Stimulated activated memory B cell treated with anti-CD40 and anti-IgM and Interleukin-4, amounts not matched to agents 10 μg/mL and 1 μg/mL and 100 μg/mL, for 72 hours (primary cell): ENCODE measurements at regions not wholly inside any gene's neighbourhood (a gene's known extent, or its start where the extent isn't known, plus 50 kb on each side); places are given as distances from the start of the nearest gene placed in this dataset.
A peak's percentile ranks its signal among the peaks of the same experiment; 100 is the strongest.

ENCODE experiments used
- ATAC-seq: fragments of 150-1000 bp; cut with Tn5 transposase; 2 replicates; pipeline ENCODE4 v1.10.0; 2021
- H3K27ac Mint-ChIP-seq: one replicate; pipeline ENCODE4 v1.8.0; 2022; ENCODE audit warnings: mild to moderate bottlenecking, mixed read lengths
- H3K27me3 Mint-ChIP-seq: one replicate; pipeline ENCODE4 v1.8.0; 2022; ENCODE audit warnings: mixed read lengths
- H3K36me3 Mint-ChIP-seq: one replicate; pipeline ENCODE4 v1.8.0; 2022; ENCODE audit warnings: mixed read lengths
- H3K4me1 Mint-ChIP-seq: one replicate; pipeline ENCODE4 v1.8.0; 2022; ENCODE audit warnings: mixed read lengths
- H3K4me3 Mint-ChIP-seq: one replicate; pipeline ENCODE4 v1.8.0; 2022; ENCODE audit warnings: mild to moderate bottlenecking, moderate library complexity, mixed read lengths
- H3K9me3 Mint-ChIP-seq: one replicate; pipeline ENCODE4 v1.8.0; 2022; ENCODE audit warnings: mixed read lengths

- H3K27me3 Mint-ChIP-seq = no peaks in the 10 kb centered on the region
- no peak overlapping the region for H3K4me3 Mint-ChIP-seq
- ATAC-seq = no peak
- no peaks in the 10 kb centered on the region for H3K4me1 Mint-ChIP-seq
- no peaks in the 10 kb centered on the region for H3K9me3 Mint-ChIP-seq
- H3K27ac Mint-ChIP-seq = no peak overlapping the region
- no peaks in the 10 kb centered on the region for H3K36me3 Mint-ChIP-seq
These were observed 314.1 kb downstream of the SNX13 start for GRCh38 chr7:17626235-17626634.

GRCh38 chr7:17631061-17631460 lies 309.2 kb downstream of the SNX13 start:
- peak; percentile 14 for ATAC-seq
- Mint-ChIP-seq H3K27ac (no peak overlapping the region), H3K4me1 (no peaks in the 10 kb centered on the region), H3K9me3 (peaks cover 3% of the 10 kb centered on the region), H3K36me3 (no peaks in the 10 kb centered on the region), H3K27me3 (no peaks in the 10 kb centered on the region), H3K4me3 (no peak overlapping the region)

GRCh38 chr7:17632384-17632783 lies 307.9 kb downstream of the SNX13 start:
- Mint-ChIP-seq H3K9me3 (peaks cover 3% of the 10 kb centered on the region), H3K4me1 (no peaks in the 10 kb centered on the region)
- ATAC-seq = no peak

DNA sequence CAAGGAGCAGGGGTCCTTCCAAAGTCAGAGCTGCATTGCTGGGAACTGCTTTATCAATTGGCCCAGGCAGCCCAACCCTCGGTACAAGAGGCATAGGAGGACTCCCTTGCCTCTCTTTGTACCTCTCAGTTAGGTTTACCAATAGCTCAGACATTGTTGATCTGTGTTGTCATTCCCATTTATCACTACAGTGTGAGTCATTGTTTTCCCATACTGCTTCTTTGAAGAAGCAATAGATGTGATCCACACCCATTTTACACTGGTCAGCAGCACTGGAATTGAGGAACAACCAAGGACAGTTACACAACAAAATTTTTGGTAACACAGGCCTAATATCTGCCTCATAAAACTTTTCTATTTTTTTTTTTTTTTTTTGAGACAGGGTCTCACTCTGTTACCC lies 307.2 kb downstream of the SNX13 start:
- Mint-ChIP-seq H3K4me1 (no peaks in the 10 kb centered on the region), H3K4me3 (no peak overlapping the region), H3K9me3 (peaks cover 3% of the 10 kb centered on the region), H3K27ac (no peak overlapping the region), H3K27me3 (no peaks in the 10 kb centered on the region), H3K36me3 (no peaks in the 10 kb centered on the region)
- ATAC-seq = no peak

More at GRCh38 chr7:17632384-17632783, 307.9 kb downstream of the SNX13 start:
- Mint-ChIP-seq H3K4me3 (no peak overlapping the region), H3K27ac (no peak overlapping the region), H3K27me3 (no peaks in the 10 kb centered on the region), H3K36me3 (no peaks in the 10 kb centered on the region)

DNA sequence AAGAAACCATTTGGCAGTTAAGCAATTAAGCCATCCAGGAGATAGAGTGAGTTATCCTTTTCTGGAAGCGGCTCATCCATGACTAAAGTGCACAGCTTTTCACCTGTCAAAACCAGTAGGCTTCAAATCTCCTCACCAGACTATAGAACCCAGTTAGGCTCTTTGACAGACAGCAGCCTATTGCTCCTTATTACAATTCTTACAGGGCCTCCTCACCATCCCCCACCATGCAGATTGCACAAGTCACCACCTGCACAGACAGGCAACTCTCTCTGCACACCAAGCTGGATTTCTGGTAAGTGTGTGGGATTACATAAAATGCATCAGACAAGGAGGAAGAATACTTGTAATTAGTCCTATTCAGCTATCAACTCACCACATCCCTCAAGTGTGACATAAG lies 301.6 kb downstream of the SNX13 start:
- Mint-ChIP-seq H3K4me1 (no peaks in the 10 kb centered on the region), H3K4me3 (no peak overlapping the region), H3K9me3 (peaks cover 9% of the 10 kb centered on the region), H3K27me3 (no peaks in the 10 kb centered on the region), H3K27ac (no peak overlapping the region), H3K36me3 (no peaks in the 10 kb centered on the region)
- no peak for ATAC-seq

GRCh38 chr7:17640730-17641377 lies 299.4 kb downstream of the SNX13 start:
- Mint-ChIP-seq H3K27ac (no peak overlapping the region), H3K4me1 (no peaks in the 10 kb centered on the region), H3K4me3 (no peak overlapping the region), H3K27me3 (no peaks in the 10 kb centered on the region), H3K36me3 (no peaks in the 10 kb centered on the region), H3K9me3 (peaks cover 11% of the 10 kb centered on the region)
- no peak for ATAC-seq

GRCh38 chr7:17645500-17645899 lies 294.8 kb downstream of the SNX13 start:
- Mint-ChIP-seq H3K27me3 (peaks cover 11% of the 10 kb centered on the region), H3K36me3 (no peaks in the 10 kb centered on the region), H3K27ac (no peak overlapping the region), H3K9me3 (peaks cover 11% of the 10 kb centered on the region), H3K4me3 (no peak overlapping the region), H3K4me1 (no peaks in the 10 kb centered on the region)
- no peak for ATAC-seq

DNA sequence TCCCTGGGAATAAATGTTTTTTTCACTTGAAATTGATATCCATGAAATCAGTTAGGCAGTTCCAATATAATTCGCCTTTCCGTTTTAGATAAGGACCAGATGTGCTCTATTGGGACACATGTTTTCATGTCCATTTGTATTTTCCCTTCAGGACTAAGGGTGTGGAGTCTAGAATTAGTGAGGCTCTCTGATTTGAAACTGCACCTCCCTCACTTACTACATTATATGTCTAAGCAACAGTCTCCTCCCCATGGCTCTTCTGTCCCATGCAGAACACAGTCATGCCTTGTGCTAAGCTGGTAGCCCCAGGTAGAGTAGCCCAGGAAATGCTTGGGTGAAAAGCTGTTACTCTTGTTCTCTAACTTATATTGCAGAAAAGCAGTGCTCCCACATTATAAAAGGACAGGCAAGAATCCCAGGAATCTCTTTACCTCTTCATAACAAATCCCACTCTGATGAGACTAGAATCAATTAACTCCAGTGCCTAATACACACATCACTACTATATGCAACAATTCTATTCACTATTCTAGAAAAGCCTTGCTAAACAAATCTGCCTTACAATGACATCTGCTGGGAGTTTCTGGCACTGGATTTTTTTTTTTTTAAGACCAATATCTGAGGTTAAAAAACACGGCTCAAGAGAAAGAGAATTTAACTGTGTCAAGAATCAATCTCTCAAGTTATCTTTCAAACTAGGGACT lies 293.9 kb downstream of the SNX13 start:
- H3K4me3 Mint-ChIP-seq = no peak overlapping the region
- peaks cover 11% of the 10 kb centered on the region for H3K9me3 Mint-ChIP-seq
- no peak overlapping the region for H3K27ac Mint-ChIP-seq
- H3K27me3 Mint-ChIP-seq = peaks cover 12% of the 10 kb centered on the region
- no peak for ATAC-seq
- H3K4me1 Mint-ChIP-seq = no peaks in the 10 kb centered on the region
- no peaks in the 10 kb centered on the region for H3K36me3 Mint-ChIP-seq

GRCh38 chr7:17651341-17651740 lies 289.0 kb downstream of the SNX13 start:
- Mint-ChIP-seq H3K4me3 (no peak overlapping the region), H3K9me3 (no peaks in the 10 kb centered on the region), H3K4me1 (no peaks in the 10 kb centered on the region), H3K27me3 (peaks cover 12% of the 10 kb centered on the region), H3K36me3 (no peaks in the 10 kb centered on the region), H3K27ac (no peak overlapping the region)
- no peak for ATAC-seq

DNA sequence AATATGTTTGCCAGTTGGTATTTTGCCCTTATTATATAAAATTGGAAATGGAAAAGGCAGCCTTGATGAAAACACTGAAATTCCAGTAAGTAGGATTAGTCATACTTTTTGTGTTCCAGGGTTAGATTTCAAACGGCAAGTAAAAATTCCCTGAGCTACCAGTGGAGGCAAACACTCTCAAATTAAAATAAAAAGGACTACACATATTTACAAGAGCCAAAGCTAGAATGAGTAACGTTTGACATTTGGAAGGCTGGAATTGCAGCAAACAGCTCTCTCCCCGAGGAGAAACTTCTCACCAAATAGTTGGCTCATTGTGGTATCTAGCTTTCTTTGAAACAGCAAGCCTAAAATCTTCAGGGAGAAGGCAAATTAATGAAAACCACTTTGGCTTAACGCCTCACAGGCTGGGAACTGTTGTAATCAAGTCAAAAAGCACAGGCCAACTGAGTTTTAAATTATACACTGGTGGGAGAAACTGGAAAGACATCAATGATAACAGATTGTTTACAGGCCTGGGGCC lies 288.4 kb downstream of the SNX13 start:
- Mint-ChIP-seq H3K36me3 (no peaks in the 10 kb centered on the region), H3K27me3 (peaks cover 12% of the 10 kb centered on the region), H3K4me3 (no peak overlapping the region), H3K27ac (no peak overlapping the region), H3K4me1 (no peaks in the 10 kb centered on the region), H3K9me3 (peaks cover under 1% of the 10 kb centered on the region)
- no peak for ATAC-seq

- Mint-ChIP-seq H3K27ac (no peak overlapping the region), H3K4me3 (no peak overlapping the region), H3K36me3 (no peaks in the 10 kb centered on the region), H3K27me3 (peaks cover 7% of the 10 kb centered on the region), H3K9me3 (peaks cover 3% of the 10 kb centered on the region), H3K4me1 (no peaks in the 10 kb centered on the region)
- ATAC-seq = no peak
These were observed 285.4 kb downstream of the SNX13 start for GRCh38 chr7:17654940-17655339.

- Mint-ChIP-seq H3K27me3 (peaks cover 8% of the 10 kb centered on the region), H3K27ac (no peak overlapping the region), H3K9me3 (peaks cover 3% of the 10 kb centered on the region), H3K36me3 (no peaks in the 10 kb centered on the region), H3K4me1 (no peaks in the 10 kb centered on the region), H3K4me3 (no peak overlapping the region)
- no peak for ATAC-seq
These were observed 281.2 kb downstream of the SNX13 start for GRCh38 chr7:17659126-17659525.

GRCh38 chr7:17660116-17660515 lies 280.2 kb downstream of the SNX13 start:
- no peak for ATAC-seq

DNA sequence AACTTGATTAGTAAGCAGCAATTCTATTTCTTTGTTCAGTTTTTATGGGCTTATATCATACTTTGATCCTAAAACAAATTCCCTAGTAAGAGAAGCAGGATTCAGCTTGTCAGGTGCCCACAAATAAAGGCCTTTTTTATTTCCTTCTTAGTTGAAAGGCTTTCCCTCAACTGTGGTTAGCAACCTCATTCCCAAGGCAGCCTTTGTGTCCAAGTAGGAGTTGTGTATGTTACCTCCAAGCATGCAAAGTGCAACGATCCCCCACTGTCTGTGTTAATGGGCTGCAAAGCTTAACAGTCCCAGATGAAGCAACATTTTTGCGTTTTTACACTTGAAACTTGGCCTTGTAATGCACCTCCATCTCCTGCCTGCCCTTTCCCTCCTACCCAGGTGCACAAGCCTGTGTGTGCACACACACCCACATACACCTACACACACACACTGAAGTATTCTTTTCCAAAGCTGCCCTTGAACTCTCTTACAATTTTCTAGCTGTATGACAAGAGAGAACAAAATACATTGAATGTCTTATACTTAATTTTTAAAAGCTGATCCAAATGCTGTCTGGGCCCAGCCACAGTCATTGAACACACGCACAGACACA lies 278.2 kb downstream of the SNX13 start:
- Mint-ChIP-seq H3K9me3 (peaks cover under 1% of the 10 kb centered on the region), H3K27ac (no peak overlapping the region), H3K4me3 (no peak overlapping the region), H3K36me3 (no peaks in the 10 kb centered on the region), H3K4me1 (no peaks in the 10 kb centered on the region), H3K27me3 (peaks cover 8% of the 10 kb centered on the region)
- no peak for ATAC-seq

More at GRCh38 chr7:17660116-17660515, 280.2 kb downstream of the SNX13 start:
- H3K36me3 Mint-ChIP-seq = no peaks in the 10 kb centered on the region
- no peak overlapping the region for H3K27ac Mint-ChIP-seq
- H3K9me3 Mint-ChIP-seq = peaks cover 3% of the 10 kb centered on the region
- no peaks in the 10 kb centered on the region for H3K4me1 Mint-ChIP-seq
- H3K27me3 Mint-ChIP-seq = peaks cover 8% of the 10 kb centered on the region
- no peak overlapping the region for H3K4me3 Mint-ChIP-seq

DNA sequence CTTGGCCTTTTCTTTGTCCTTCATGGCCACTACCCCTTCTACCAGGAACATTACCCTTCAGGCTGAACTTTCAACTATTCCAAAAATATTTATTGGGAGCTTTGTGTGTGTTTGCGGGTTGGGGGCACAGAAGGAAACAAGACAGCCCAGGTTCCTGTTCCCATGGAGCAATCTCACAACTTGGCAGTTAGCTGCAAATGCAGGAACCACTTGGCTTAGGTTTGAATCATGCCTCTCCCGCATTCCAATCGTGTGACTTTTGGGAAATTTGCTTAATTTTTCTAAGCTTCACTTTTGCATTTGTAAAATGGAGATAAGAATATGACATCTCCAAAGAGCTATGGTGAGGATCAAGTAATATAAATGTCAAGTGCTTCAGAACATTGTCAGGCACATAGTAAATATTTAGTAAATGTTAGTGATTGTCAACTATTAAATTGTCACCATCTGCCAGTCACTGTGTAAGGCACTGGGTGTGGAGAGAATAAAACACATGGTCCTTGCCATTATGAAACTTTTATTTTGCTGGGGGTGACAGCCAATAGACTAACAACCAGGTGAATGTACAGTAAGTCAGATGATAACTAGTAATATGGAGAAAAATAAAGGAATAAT lies 277.1 kb downstream of the SNX13 start:
- Mint-ChIP-seq H3K9me3 (no peaks in the 10 kb centered on the region), H3K4me1 (no peaks in the 10 kb centered on the region), H3K36me3 (no peaks in the 10 kb centered on the region), H3K4me3 (no peak overlapping the region), H3K27me3 (peaks cover 8% of the 10 kb centered on the region), H3K27ac (no peak overlapping the region)
- ATAC-seq = no peak
